Stimulated activated CD8-positive, alpha-beta memory T cell treated with anti-CD3 and anti-CD28 coated beads, Interleukin-15, amount 100 ng/mL, for 1 hour (primary cell): ENCODE measurements at regions not wholly inside any gene's neighbourhood (a gene's known extent, or its start where the extent isn't known, plus 50 kb on each side); places are given as distances from the start of the nearest gene placed in this dataset.
A peak's percentile ranks its signal among the peaks of the same experiment; 100 is the strongest.

ENCODE experiments used
- DNase-seq: peaks from one replicate; pipeline ENCODE4 v3.0.0-alpha.2; 2020; ENCODE audit warnings: low read depth

- DNase-seq, result peak; percentile 29
Measured at GRCh38 chr10:62632071-62632809, 172.3 kb upstream of the ADO start.

DNA sequence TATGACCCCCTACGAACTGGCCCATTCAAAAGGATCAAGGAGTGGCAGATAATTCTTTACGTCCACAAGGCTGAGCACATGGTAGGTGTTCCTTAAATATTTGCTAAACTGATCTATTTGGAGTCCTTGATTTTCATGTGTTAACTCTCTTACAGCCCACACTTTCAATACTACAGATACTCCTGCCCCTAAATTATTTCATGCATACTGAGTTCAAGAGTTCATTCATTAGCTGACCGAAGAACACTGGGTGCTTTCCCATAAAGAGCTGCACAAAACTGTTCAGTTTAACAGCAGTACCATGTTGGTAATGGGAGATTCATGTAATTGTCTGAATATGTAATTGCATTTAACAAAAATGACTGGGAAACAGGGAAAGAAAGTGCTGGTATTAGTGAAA, 170.5 kb upstream of the ADO start:
- DNase-seq, result no peak

GRCh38 chr10:62634576-62634975, 169.9 kb upstream of the ADO start:
- no peak for DNase-seq

DNA sequence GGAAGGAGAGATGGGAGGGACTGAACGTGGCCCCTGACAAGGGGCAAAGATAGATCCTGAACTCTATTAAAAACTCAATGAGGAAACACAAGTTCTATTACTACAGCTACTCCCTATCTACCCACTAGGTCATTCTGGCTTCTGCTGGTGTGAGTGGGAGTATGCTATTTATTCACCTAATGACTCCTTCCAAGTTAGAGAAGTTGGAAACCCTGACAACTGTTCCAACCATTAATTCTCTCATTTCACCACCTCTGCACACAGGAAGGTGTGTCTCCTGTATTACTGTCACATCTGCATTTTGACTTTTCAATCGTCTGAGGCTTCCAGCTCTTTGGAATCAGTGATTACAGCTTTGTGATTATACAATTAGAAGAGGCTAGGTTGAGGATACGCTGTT, 169.4 kb upstream of the ADO start:
- DNase-seq, result no peak

GRCh38 chr10:62636825-62637248, 167.7 kb upstream of the ADO start:
- DNase-seq, result no peak

- peak; percentile 24 for DNase-seq
Measured at GRCh38 chr10:62637249-62638061, 167.1 kb upstream of the ADO start.

DNA sequence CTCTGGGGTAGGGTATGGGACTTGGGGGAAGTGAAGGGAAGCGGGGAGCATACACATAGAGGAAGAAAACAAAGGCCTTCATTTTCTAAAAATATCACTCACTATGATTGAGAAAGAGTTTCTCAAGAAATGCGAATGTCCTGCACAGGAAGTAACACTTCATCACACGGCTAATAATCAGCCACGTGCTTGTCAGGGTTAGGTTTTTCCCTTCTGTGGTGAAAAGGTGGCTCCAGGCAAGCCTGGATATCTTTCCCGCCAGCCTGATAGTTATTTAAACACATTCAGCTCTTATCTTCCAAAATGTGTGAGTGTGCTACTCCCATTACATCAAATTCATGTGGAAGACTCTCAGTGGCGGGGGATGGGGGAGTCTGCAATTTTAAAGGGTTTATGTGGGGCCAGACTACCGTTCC, 166.4 kb upstream of the ADO start:
- DNase-seq, result no peak

- no peak for DNase-seq
Measured at GRCh38 chr10:62639144-62639543, 165.4 kb upstream of the ADO start.

- no peak for DNase-seq
Measured at GRCh38 chr10:62640411-62640810, 164.1 kb upstream of the ADO start.

DNA sequence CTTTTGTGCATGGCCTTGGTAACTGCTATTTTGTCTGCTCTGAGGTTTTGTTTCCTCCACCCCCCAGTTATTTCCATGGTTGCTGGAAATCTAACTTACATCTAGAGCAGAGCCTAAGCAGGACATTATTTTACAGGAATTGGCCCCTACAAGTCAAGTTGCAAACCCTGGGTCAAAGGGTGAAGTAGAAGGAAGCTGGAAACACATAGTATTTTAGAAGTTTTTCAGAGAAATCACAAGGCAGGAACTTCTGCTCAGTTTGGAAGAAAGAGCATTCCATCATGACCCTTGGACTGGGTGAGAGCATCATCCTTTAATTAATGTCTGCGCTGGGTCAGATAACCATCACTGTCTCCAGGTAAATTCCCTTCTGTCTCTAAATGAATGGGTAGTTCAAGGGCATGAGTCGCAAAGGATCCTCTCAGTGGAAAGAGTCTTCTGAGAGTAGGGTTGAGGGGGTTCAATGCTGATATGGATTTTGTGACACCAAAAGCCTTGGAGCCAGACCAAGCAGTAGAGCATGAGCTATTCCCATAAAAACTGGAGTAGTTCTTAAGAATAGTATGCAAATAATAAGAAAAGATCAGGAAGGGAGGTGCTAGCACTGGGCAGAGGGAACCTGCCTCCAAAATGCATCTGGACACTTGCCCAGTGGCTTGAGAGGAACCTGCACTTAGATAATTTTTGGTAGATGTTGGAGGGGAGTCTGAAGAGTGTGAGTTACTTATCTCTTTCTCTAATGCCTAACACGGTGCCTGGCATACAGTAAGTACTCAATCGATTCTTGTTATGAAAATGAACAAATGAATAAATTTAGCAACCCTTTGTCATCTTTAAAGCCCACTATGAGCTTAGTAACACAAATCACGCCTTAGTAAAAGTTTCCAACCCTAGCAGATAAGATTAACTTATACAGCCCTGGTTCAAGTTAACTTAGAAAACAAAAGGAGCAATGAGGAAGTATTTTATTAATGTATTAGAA, 160.6 kb upstream of the ADO start:
- DNase-seq, result no peak

- no peak for DNase-seq
Measured at GRCh38 chr10:62647375-62648092, 157.0 kb upstream of the ADO start.

- no peak for DNase-seq
Measured at GRCh38 chr10:62648921-62649320, 155.6 kb upstream of the ADO start.

GRCh38 chr10:62650411-62650810, 154.1 kb upstream of the ADO start:
- DNase-seq, result no peak

DNA sequence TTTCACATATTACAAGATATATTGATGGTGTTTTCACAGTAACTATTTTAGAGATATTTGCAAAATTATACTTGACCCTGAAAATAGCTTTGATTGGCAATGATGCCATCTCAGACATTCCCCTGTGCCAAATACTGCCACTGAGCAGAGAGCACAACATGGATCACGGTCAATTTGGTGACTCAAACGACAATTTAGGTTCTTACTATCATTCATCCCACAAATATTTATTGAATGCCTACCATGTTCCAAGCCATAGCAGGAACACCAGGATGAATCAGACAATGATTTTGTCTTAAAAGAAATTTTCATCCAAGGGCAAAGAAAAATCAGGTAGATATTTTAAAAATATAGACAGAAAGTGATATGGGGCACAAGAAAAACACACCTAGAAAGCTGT, 153.2 kb upstream of the ADO start:
- DNase-seq, result no peak

DNA sequence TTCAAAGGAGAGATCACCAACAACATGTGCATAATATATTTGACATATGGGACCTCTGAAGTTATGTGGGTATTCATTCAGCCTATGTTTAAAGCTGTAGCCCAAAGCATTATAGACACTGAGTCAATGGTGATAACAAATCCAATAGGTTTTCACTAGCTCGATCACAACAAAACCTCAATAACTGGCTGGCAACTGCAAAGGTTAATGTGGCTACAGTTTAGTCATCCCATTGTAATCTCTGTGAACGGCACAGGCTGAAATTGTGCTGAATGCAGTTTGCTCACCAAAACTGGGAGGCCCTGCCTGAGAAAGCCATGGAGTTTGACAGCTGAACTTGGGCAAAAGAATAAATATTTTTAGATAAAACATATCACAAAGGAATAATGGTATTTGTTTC, 152.4 kb upstream of the ADO start:
- no peak for DNase-seq

GRCh38 chr10:62652564-62652963, 152.0 kb upstream of the ADO start:
- no peak for DNase-seq

- no peak for DNase-seq
Measured at GRCh38 chr10:62653254-62653653, 151.3 kb upstream of the ADO start.

DNA sequence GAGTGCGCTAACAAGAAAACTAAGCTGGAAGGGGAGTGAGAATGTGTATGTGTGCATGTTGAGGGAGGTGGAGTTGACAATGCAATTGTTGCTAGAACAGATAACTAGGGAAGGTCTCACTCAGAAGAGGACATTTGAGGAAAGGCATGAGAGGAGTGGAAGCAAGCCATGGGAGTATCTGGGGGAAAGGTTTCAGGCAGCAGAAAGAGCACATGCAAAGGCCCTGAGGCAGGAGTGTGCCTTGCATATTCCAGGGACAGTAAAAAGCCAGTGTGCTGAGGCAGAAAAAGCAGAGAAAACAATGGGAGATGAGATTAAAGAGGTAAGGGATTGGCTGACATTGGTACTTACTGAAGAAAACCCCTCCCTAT, 149.6 kb upstream of the ADO start:
- DNase-seq, result no peak

DNA sequence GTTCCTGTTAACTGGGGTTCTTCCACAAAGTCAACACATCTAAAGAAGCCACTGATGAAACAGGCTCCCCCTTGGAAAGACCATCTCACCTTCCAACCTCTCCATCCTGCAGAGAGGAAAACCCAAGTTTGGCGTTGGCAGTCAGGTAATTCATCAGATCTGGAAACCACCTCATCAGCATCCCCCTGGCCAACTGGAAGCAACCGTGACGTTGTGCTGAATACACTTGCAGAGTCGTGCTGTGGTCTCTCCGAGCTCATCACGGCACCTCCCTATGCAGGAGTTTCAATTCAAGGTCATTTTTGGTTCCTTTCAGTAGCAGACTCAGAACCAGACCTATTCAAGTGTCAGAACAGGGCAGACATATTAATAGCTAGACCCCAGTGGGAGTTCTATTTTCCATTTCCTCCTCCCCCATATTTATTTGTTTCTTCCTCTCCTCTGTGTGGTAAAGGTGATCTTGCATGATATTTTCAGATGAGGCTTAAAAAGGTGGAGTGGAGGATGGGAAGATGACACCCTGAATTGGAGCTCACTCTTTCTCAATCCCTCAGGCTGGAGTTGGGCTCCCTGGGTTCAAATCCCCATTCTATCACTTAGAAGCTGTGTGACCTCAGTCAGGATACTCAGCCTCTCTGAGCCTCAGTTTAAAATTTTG, 149.1 kb upstream of the ADO start:
- no peak for DNase-seq

GRCh38 chr10:62657244-62657835, 147.2 kb upstream of the ADO start:
- no peak for DNase-seq

GRCh38 chr10:62658516-62658915, 146.0 kb upstream of the ADO start:
- DNase-seq, result no peak
